GM23248 (cell line): ENCODE measurements at regions not wholly inside any gene's neighbourhood (a gene's known extent, or its start where the extent isn't known, plus 50 kb on each side); places are given as distances from the start of the nearest gene placed in this dataset.
"Not testable (repeated sequence)": the region's sequence is repeated elsewhere in the genome, so short reads cannot be mapped to it uniquely, and the experiment has no call there.

Source experiments
- EZH2 ChIP-seq: fragments of 200-600 bp; sonication (generic); IDR thresholded peaks from 2 replicates; pipeline ENCODE4 v1.6.1; 2018; ENCODE audit warnings: antibody characterized with exemption, mild to moderate bottlenecking; ENCODE audit not compliant: insufficient read depth, poor library complexity, severe bottlenecking
- EZH2phosphoT487 ChIP-seq: fragments of 200-600 bp; sonication (generic); IDR thresholded peaks from 2 replicates; pipeline ENCODE4 v1.6.1; 2018; ENCODE audit warnings: antibody characterized with exemption, moderate library complexity, mild to moderate bottlenecking, low read depth; ENCODE audit not compliant: insufficient read depth

DNA sequence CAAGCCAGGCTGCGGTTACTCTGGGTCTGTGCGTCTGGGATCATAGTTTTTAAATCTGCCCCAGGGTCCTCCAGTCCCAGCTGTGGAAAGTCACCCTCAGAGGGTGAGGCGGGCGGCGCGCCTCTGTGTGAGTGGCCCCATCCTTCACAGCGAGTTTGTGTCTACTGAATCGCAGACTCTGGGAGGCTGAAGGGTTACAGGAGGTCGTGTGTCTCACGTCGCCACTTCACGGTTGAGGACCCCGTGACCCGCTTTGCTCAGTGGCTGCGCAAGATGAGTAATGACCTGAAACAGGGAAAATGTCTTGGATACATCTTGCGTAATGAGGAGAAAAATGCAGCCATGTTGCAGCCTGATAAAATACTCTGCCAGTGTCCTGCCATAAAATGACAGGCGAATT lies 72.3 kb upstream of the SAMD11 start:
- not testable (repeated sequence) for TF ChIP-seq EZH2, EZH2phosphoT487
